Spleen (tissue), 11 donors: ENCODE measurements at regions not wholly inside any gene's neighbourhood (a gene's known extent, or its start where the extent isn't known, plus 50 kb on each side); places are given as distances from the start of the nearest gene placed in this dataset.

Experiments used
- DNase-seq: peaks from one replicate; pipeline ENCODE4 v3.0.0-alpha.2; 2020
- H3K27ac ChIP-seq, 8 donors: fragments of 200-600 bp; sonication (generic) in 7 of 8; 1 replicate in 4 of 8; 2 replicates in 4 of 8; pipeline versions ENCODE4 v1.5.0 to v1.8.0; 2016 to 2021; ENCODE audit warnings: inconsistent platforms in 4 of 8, mild to moderate bottlenecking in 4 of 8, moderate library complexity in 1 of 8
- H3K27me3 ChIP-seq, 7 donors: fragments of 200-600 bp; sonication (generic) in 6 of 7; replicated peaks in 1 of 7; 1 replicate in 4 of 7; 2 replicates in 3 of 7; pipeline versions ENCODE4 v1.5.0 to v1.8.0; 2016 to 2021; ENCODE audit warnings: inconsistent platforms in 3 of 7, mild to moderate bottlenecking in 1 of 7
- H3K36me3 ChIP-seq, 6 donors: fragments of 200-600 bp; sonication (generic) in 5 of 6; 1 replicate in 4 of 6; 2 replicates in 2 of 6; pipeline versions ENCODE4 v1.5.0 to v1.8.0; 2016 to 2021; ENCODE audit warnings: inconsistent platforms in 2 of 6
- H3K4me1 ChIP-seq, 6 donors: fragments of 200-600 bp; sonication (generic) in 5 of 6; 1 replicate in 3 of 6; 2 replicates in 3 of 6; pipeline versions ENCODE4 v1.5.0 to v1.8.0; 2016 to 2021; ENCODE audit warnings: inconsistent platforms in 3 of 6
- H3K4me3 ChIP-seq, 8 donors: fragments of 200-600 bp; sonication (generic) in 7 of 8; 1 replicate in 4 of 8; 2 replicates in 4 of 8; pipeline versions ENCODE4 v1.5.0 to v1.8.0; 2016 to 2021; ENCODE audit warnings: inconsistent platforms in 4 of 8, mild to moderate bottlenecking in 4 of 8, moderate library complexity in 2 of 8
- H3K9me3 ChIP-seq, 8 donors: fragments of 200-600 bp; sonication (generic) in 7 of 8; 1 replicate in 4 of 8; 2 replicates in 4 of 8; pipeline versions ENCODE4 v1.5.0 to v1.8.0; 2016 to 2021; ENCODE audit warnings: inconsistent platforms in 4 of 8
- CTCF ChIP-seq, 11 experiments: fragments of 200-600 bp in 7 of 11; fragments of 450-650 bp in 4 of 11; sonication (generic) in 4 of 11; IDR thresholded peaks in 8 of 11; conservative IDR thresholded peaks in 3 of 11; 1 replicate in 7 of 11; 2 replicates in 4 of 11; pipeline versions ENCODE4 v1.4.0 to v1.8.0; 2016 to 2021; ENCODE audit warnings: antibody characterized with exemption in 11 of 11, inconsistent platforms in 4 of 11, mild to moderate bottlenecking in 1 of 11
- POLR2A ChIP-seq, 3 donors: fragments of 450-650 bp; IDR thresholded peaks; one replicate each; pipeline ENCODE4 v1.5.1; 2017; ENCODE audit warnings: antibody characterized with exemption in 3 of 3, mild to moderate bottlenecking in 1 of 3
- POLR2AphosphoS5 ChIP-seq, 3 donors: sonication (generic); formaldehyde crosslinking; IDR thresholded peaks; one replicate each; pipeline ENCODE4 v1.5.1; 2017; ENCODE audit warnings: antibody characterized with exemption in 3 of 3
- WGBS, 5 donors: extraction: QIAGEN DNeasy Blood & Tissue Kit in 3 of 5; methylation state at CpG; one replicate each; pipeline versions ENCODE4 v1.1.5 to v1.1.7; 2013 to 2018; 5-methylcytosine and 5-hydroxymethylcytosine counted together
- intact Hi-C: fragments of 100-400 bp; cut with DNase I; formaldehyde crosslinking; loops from one replicate; pipeline ENCODE4 v1.15.0; 2023; ENCODE audit warnings: low total_unique reads
- donor health status: healthy with polysubstance abuse.
- donor health status: DM: no; HTN: no; CAD: no; lungs with moderate emphysema.
- donor health status: DM: no; HTN: no; CAD: no.
- donor health status: Bipolar disorder and iron deficiency.
- donor health status: healthy.
- donor health status: DM: no; HTN: no; CAD: no.
- donor health status: DM: yes; HTN: yes; CAD: no.

GRCh38 chrX:45571453-45571852, 370.8 kb upstream of the DIPK2B start:
- no peak overlapping the region for H3K27ac ChIP-seq
- whole genome bisulfite sequencing, 5 donors = 77 to 93% (median 89%) methylated on average over 4 of the region's 4 CpGs
- H3K27me3 ChIP-seq = no peaks in the 10 kb centered on the region
- TF ChIP-seq POLR2AphosphoS5 (IDR thresholded peaks at IDR 0.05) (no peak), POLR2A (IDR thresholded peaks at IDR 0.05) (no peak), CTCF (IDR thresholded peaks at IDR 0.05 in 8 of 11, conservative IDR thresholded peaks at IDR 0.05 in 3 of 11) (no peak)
- no peaks in the 10 kb centered on the region for H3K9me3 ChIP-seq
- intact Hi-C loops = no loop called here
- no peak overlapping the region for H3K4me3 ChIP-seq
- no peaks in the 10 kb centered on the region for H3K4me1 ChIP-seq
- no peaks in the 10 kb centered on the region for H3K36me3 ChIP-seq
- DNase-seq = no peak

- Histone ChIP-seq H3K4me3 (no peak overlapping the region), H3K9me3 (no peaks in the 10 kb centered on the region), H3K36me3 (no peaks in the 10 kb centered on the region), H3K4me1 (no peaks in the 10 kb centered on the region), H3K27ac (no peak overlapping the region), H3K27me3 (no peaks in the 10 kb centered on the region)
- WGBS, 5 donors = 71 to 95% (median 85%) methylated on average over 2 of the region's 2 CpGs
- no peak for TF ChIP-seq CTCF (IDR thresholded peaks at IDR 0.05 in 8 of 11, conservative IDR thresholded peaks at IDR 0.05 in 3 of 11)
- no peak for TF ChIP-seq POLR2AphosphoS5 (IDR thresholded peaks at IDR 0.05)
- no peak for TF ChIP-seq POLR2A (IDR thresholded peaks at IDR 0.05)
- intact Hi-C loops = no loop called here
- no peak for DNase-seq
These were observed 365.8 kb upstream of the DIPK2B start for GRCh38 chrX:45566456-45566855.

GRCh38 chrX:45557387-45557786, 356.7 kb upstream of the DIPK2B start:
- WGBS, 5 donors = 40 to 83% (median 46%) methylated on average over 2 of the region's 2 CpGs
- intact Hi-C loops = no loop called here
- DNase-seq = no peak
- Histone ChIP-seq H3K27me3 (no peaks in the 10 kb centered on the region), H3K27ac (no peak overlapping the region), H3K4me3 (no peak overlapping the region), H3K4me1 (no peaks in the 10 kb centered on the region), H3K36me3 (no peaks in the 10 kb centered on the region), H3K9me3 (no peaks in the 10 kb centered on the region)
- TF ChIP-seq POLR2A (IDR thresholded peaks at IDR 0.05) = no peak
- no peak for TF ChIP-seq CTCF (IDR thresholded peaks at IDR 0.05 in 8 of 11, conservative IDR thresholded peaks at IDR 0.05 in 3 of 11)
- no peak for TF ChIP-seq POLR2AphosphoS5 (IDR thresholded peaks at IDR 0.05)

GRCh38 chrX:45554736-45555135, 354.1 kb upstream of the DIPK2B start:
- intact Hi-C loops = no loop called here
- 79 to 100% (median 95%) methylated on average over 1 of the region's 1 CpG for WGBS, 5 donors
- DNase-seq = no peak
- Histone ChIP-seq H3K27me3 (no peaks in the 10 kb centered on the region), H3K9me3 (no peaks in the 10 kb centered on the region), H3K4me3 (no peak overlapping the region), H3K36me3 (no peaks in the 10 kb centered on the region), H3K27ac (no peak overlapping the region), H3K4me1 (no peaks in the 10 kb centered on the region)
- TF ChIP-seq CTCF (IDR thresholded peaks at IDR 0.05 in 8 of 11, conservative IDR thresholded peaks at IDR 0.05 in 3 of 11) (no peak), POLR2A (IDR thresholded peaks at IDR 0.05) (no peak), POLR2AphosphoS5 (IDR thresholded peaks at IDR 0.05) (no peak)
